Adrenal gland (tissue), 9 donors: ENCODE measurements at regions not wholly inside any gene's neighbourhood (a gene's known extent, or its start where the extent isn't known, plus 50 kb on each side); places are given as distances from the start of the nearest gene placed in this dataset.

ENCODE experiments used
- DNase-seq, 7 donors: peaks; one replicate each; pipeline ENCODE4 v3.0.0-alpha.2; 2019 to 2020
- H3K27ac ChIP-seq, 5 donors: fragments of 200-600 bp; sonication (generic) in 4 of 5; 1 replicate in 3 of 5; 2 replicates in 2 of 5; pipeline versions ENCODE4 v1.5.1 to v1.8.0; 2016 to 2020; ENCODE audit warnings: mild to moderate bottlenecking in 1 of 5
- H3K27me3 ChIP-seq: fragments of 200-600 bp; 2 replicates; pipeline ENCODE4 v1.8.0; 2021
- H3K36me3 ChIP-seq, 2 donors: fragments of 200-600 bp; replicated peaks in 1 of 2; 1 replicate in 1 of 2; 2 replicates in 1 of 2; pipeline versions ENCODE4 v1.5.1 to v1.8.0; 2018 to 2022
- H3K4me1 ChIP-seq, 2 donors: fragments of 200-600 bp; replicated peaks in 1 of 2; 1 replicate in 1 of 2; 2 replicates in 1 of 2; pipeline versions ENCODE4 v1.5.1 to v1.8.0; 2018 to 2021
- H3K4me3 ChIP-seq, 4 donors: fragments of 200-600 bp; sonication (generic) in 3 of 4; one replicate each; pipeline ENCODE4 v1.5.1; 2016 to 2018
- H3K9me3 ChIP-seq, 3 donors: fragments of 200-600 bp; sonication (generic) in 1 of 3; replicated peaks in 1 of 3; 1 replicate in 2 of 3; 2 replicates in 1 of 3; pipeline versions ENCODE4 v1.5.1 to v1.8.0; 2016 to 2021
- CTCF ChIP-seq, 6 experiments: fragments of 450-650 bp in 4 of 6; fragments of 200-600 bp in 2 of 6; sonication (generic) in 1 of 6; IDR thresholded peaks; 1 replicate in 5 of 6; 2 replicates in 1 of 6; pipeline versions ENCODE4 v1.5.1 to v1.8.0; 2016 to 2021; ENCODE audit warnings: antibody characterized with exemption in 6 of 6, mild to moderate bottlenecking in 2 of 6, moderate library complexity in 1 of 6
- POLR2A ChIP-seq, 2 donors: fragments of 450-650 bp; IDR thresholded peaks; one replicate each; pipeline ENCODE4 v1.6.1; 2017; ENCODE audit warnings: antibody characterized with exemption in 2 of 2, mild to moderate bottlenecking in 2 of 2, moderate library complexity in 1 of 2
- WGBS, 4 donors: extraction: QIAGEN DNeasy Blood & Tissue Kit in 2 of 4; methylation state at CpG; one replicate each; pipeline versions ENCODE4 v1.1.5 to v1.1.7; 2013 to 2017; 5-methylcytosine and 5-hydroxymethylcytosine counted together
- intact Hi-C, 2 donors: fragments of 100-400 bp; cut with DNase I; formaldehyde crosslinking; loops; one replicate each; pipeline versions ENCODE4 v1.14.1 to v1.15.0; 2022 to 2023
- donor health status: healthy with polysubstance abuse.
- donor health status: Bipolar disorder and iron deficiency.
- donor health status: DM: yes; HTN: yes; CAD: no.
- donor health status: DM: no; HTN: no; CAD: no.
- donor health status: DM: no; HTN: no; CAD: no.

- no peak for TF ChIP-seq POLR2A (IDR thresholded peaks at IDR 0.05)
- no peak for TF ChIP-seq CTCF (IDR thresholded peaks at IDR 0.05)
Measured at GRCh38 chr10:32153931-32154330, 97.7 kb upstream of the KIF5B start.

GRCh38 chr10:32153252-32153651, 97.0 kb upstream of the KIF5B start:
- no peak for DNase-seq
- Histone ChIP-seq H3K4me3 (no peak overlapping the region), H3K36me3 (no peaks in the 10 kb centered on the region), H3K4me1 (peaks cover 19 to 30% of the 10 kb centered on the region in 2 donors), H3K27ac (no peak overlapping the region), H3K9me3 (peaks cover 0 to 7% (median 0%) of the 10 kb centered on the region in 3 donors), H3K27me3 (no peaks in the 10 kb centered on the region)
- intact Hi-C loops: no loop called here
- WGBS, 4 donors: 81 to 96% (median 87%) methylated on average over 4 of the region's 4 CpGs
- TF ChIP-seq CTCF (IDR thresholded peaks at IDR 0.05) (no peak), POLR2A (IDR thresholded peaks at IDR 0.05) (no peak)

More at GRCh38 chr10:32153931-32154330, 97.7 kb upstream of the KIF5B start:
- H3K27me3 ChIP-seq: no peaks in the 10 kb centered on the region
- peaks cover 0 to 7% (median 0%) of the 10 kb centered on the region in 3 donors for H3K9me3 ChIP-seq
- intact Hi-C loops: no loop called here
- no peak overlapping the region for H3K27ac ChIP-seq
- H3K4me3 ChIP-seq: no peak overlapping the region
- no peak for DNase-seq
- H3K4me1 ChIP-seq: peaks cover 19 to 26% of the 10 kb centered on the region in 2 donors
- no peaks in the 10 kb centered on the region for H3K36me3 ChIP-seq
- WGBS, 4 donors: 75 to 94% (median 83%) methylated on average over 1 of the region's 1 CpG

GRCh38 chr10:32151871-32152270, 95.6 kb upstream of the KIF5B start:
- no peak for DNase-seq
- 91 to 96% (median 94%) methylated on average over 2 of the region's 2 CpGs for WGBS, 4 donors
- Histone ChIP-seq H3K27ac (no peak overlapping the region), H3K36me3 (no peaks in the 10 kb centered on the region), H3K27me3 (no peaks in the 10 kb centered on the region), H3K9me3 (peaks cover 0 to 7% (median 0%) of the 10 kb centered on the region in 3 donors), H3K4me3 (no peak overlapping the region), H3K4me1 (peaks cover 19 to 30% of the 10 kb centered on the region in 2 donors)
- intact Hi-C loops: no loop called here
- TF ChIP-seq POLR2A (IDR thresholded peaks at IDR 0.05) (no peak), CTCF (IDR thresholded peaks at IDR 0.05) (no peak)

- no peak for TF ChIP-seq CTCF (IDR thresholded peaks at IDR 0.05)
- TF ChIP-seq POLR2A (IDR thresholded peaks at IDR 0.05): peak in 1 of 2 donors; percentile 28
- peak overlapping the region in 4 of 5 donors; percentile 1 to 87 (median 68) for H3K27ac ChIP-seq
- H3K9me3 ChIP-seq: peaks cover 0 to 7% (median 0%) of the 10 kb centered on the region in 3 donors
- DNase-seq: peak in 3 of 7 donors; percentile 45 to 56 (median 54)
- H3K27me3 ChIP-seq: no peaks in the 10 kb centered on the region
- WGBS, 4 donors: 50 to 59% (median 57%) methylated on average over 8 of the region's 8 CpGs
- peaks cover 19 to 30% of the 10 kb centered on the region in 2 donors for H3K4me1 ChIP-seq
- no peaks in the 10 kb centered on the region for H3K36me3 ChIP-seq
- no peak overlapping the region for H3K4me3 ChIP-seq
- intact Hi-C loops: no loop called here
Measured at GRCh38 chr10:32150532-32151101, 94.4 kb upstream of the KIF5B start.
